ENCODE measurements at regions not wholly inside any gene's neighbourhood (a gene's known extent, or its start where the extent isn't known, plus 50 kb on each side); places are given as distances from the start of the nearest gene placed in this dataset.

DNA sequence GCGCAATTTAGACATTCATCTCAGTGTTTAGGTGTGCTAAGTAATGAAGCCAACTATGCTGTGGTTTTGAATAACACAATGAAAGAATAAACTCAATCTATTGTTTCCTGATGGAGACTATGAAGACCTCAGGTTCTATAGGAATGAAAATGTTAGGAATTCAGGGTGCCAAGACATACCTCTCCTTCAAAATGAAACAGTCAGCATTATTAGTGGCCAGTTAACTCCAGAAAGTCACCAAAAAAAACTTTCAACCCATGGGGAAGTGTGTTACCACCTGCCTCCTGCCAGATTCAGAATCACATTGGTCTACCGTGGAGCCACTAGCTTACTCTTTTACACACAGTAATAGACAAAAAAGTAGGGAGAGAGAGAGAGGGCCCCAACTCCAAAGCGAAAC is 352.9 kb downstream of the GABRG1 start:
- no peak for TF ChIP-seq EZH2 (IDR thresholded peaks at IDR 0.05)

DNA sequence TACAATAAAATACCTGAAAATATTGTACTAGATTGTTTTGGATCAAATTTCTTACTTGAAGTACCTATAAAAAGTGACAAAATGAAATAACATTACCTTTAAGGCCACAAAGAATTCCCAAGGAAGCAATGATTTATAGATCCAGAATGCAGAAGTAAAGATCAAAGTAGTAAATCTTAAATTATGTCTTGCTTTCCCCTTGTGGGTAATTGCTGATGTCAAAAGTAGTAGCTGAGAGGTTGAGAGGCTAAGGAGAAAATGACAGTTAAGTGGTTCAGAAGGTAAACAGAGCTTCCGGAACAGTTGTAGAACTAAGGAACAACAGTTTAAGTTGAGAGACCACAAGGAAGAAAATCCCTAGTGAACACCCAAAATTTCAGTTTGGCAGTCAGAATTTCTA is 358.3 kb downstream of the GABRG1 start:
- Histone ChIP-seq H3K9me3 (ENCODE audit: low read depth, low read length) (no peaks in the 10 kb centered on the region), H3K27ac (no peak overlapping the region), H3K4me3 (no peak overlapping the region), H3K9ac (ENCODE audit: insufficient read length) (no peak overlapping the region), H3K36me3 (ENCODE audit: insufficient read depth, low read length) (no peaks in the 10 kb centered on the region)
- TF ChIP-seq POLR2AphosphoS5 (IDR thresholded peaks at IDR 0.05; ENCODE audit: borderline replicate concordance, low read depth, low read length) (no peak), EZH2 (IDR thresholded peaks at IDR 0.05) (no peak), FOXP2 (optimal IDR thresholded peaks at IDR 0.05; ENCODE audit: control extremely low read depth, extremely low read length, insufficient read depth) (no peak)
- no peak for DNase-seq (ENCODE audit: low read depth, low spot score)

More for the DNA sequence above, 352.9 kb downstream of the GABRG1 start:
- H3K36me3 ChIP-seq (ENCODE audit: insufficient read depth, low read length) = no peaks in the 10 kb centered on the region
- DNase-seq (ENCODE audit: low read depth, low spot score) = no peak
- no peak overlapping the region for H3K4me3 ChIP-seq
- no peak overlapping the region for H3K27ac ChIP-seq
- H3K9ac ChIP-seq (ENCODE audit: insufficient read length) = no peak overlapping the region
- H3K9me3 ChIP-seq (ENCODE audit: low read depth, low read length) = no peaks in the 10 kb centered on the region

DNA sequence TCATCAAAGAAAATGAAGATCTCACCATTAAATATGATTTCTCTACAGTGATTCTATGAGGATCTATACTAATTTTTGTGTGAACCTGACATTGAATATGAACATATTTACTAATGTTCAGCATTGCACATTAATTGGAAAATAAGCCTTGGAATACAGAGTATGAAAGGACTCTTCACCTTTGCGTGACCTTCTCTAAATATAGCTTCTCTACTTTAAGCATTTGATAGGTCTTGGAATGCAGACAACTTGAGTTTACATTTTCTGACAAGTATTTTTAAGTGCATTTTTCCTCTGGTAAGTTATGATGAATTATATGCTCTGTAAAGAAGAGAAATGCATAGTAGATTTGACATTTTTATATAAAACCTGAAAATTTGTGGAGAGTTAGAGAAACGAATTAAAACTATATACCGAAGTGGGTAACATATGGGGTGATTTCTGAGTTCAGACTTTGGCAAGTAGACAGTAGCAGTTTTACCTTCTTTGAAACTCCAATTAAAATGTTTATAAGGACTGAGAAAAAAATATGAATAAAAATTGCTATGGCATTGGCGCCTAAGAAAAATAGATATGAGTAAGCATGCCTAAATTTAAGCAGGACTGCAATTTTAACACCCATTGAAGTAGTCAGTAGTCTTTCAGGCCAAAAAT is 371.9 kb downstream of the GABRG1 start:
- H3K9ac ChIP-seq (ENCODE audit: insufficient read length) = no peak overlapping the region
- no peak overlapping the region for H3K27ac ChIP-seq
- H3K9me3 ChIP-seq (ENCODE audit: low read depth, low read length) = no peaks in the 10 kb centered on the region
- TF ChIP-seq POLR2AphosphoS5 (IDR thresholded peaks at IDR 0.05; ENCODE audit: borderline replicate concordance, low read depth, low read length) (no peak), EZH2 (IDR thresholded peaks at IDR 0.05) (no peak), FOXP2 (optimal IDR thresholded peaks at IDR 0.05; ENCODE audit: control extremely low read depth, extremely low read length, insufficient read depth) (no peak)
- H3K36me3 ChIP-seq (ENCODE audit: insufficient read depth, low read length) = no peaks in the 10 kb centered on the region
- DNase-seq (ENCODE audit: low read depth, low spot score) = no peak
- no peak overlapping the region for H3K4me3 ChIP-seq

DNA sequence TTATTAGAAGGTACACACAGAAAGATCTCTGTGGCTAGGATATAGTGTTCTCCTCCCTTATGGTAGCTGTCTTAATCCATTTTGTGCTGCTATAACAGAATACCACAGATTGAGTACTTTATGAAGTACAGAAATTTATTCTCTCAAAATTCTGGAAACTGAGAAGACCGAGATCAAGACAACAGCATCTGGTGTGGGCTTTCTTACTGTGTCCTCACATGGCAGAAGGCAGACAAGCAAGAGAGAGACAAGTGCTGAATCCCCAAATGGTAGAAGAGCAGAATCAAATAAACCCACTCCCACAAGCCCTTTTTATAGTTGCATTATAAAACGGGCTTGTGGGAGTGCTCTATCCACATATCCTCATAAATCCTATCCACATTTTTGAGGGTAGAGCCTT is 373.1 kb downstream of the GABRG1 start:
- no peak overlapping the region for H3K27ac ChIP-seq
- H3K4me3 ChIP-seq = no peak overlapping the region
- DNase-seq (ENCODE audit: low read depth, low spot score) = no peak
- no peak overlapping the region for H3K9ac ChIP-seq (ENCODE audit: insufficient read length)
- no peaks in the 10 kb centered on the region for H3K9me3 ChIP-seq (ENCODE audit: low read depth, low read length)
- H3K36me3 ChIP-seq (ENCODE audit: insufficient read depth, low read length) = no peaks in the 10 kb centered on the region
- TF ChIP-seq FOXP2 (optimal IDR thresholded peaks at IDR 0.05; ENCODE audit: control extremely low read depth, extremely low read length, insufficient read depth) = no peak
- TF ChIP-seq POLR2AphosphoS5 (IDR thresholded peaks at IDR 0.05; ENCODE audit: borderline replicate concordance, low read depth, low read length) = no peak
- no peak for TF ChIP-seq EZH2 (IDR thresholded peaks at IDR 0.05)

DNA sequence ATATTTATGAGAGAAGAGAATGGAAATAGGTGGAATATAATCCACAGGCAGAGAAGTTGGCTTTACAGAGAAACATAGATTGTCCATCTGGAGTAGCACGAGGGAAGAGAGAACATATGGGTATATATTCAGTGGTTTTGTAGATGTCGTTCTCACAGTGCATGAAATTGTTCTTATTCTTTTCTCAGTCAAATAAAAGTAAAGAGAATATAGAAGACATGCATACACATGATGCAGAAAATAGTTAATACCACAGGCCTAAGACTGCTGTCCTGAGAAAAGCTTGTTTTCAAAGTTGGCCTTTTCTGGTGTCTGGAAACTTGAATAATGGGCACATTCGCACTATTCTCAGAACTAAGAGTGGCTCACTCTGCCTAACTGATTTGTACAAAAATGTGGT is 378.1 kb downstream of the GABRG1 start:
- no peak overlapping the region for H3K4me3 ChIP-seq
- TF ChIP-seq POLR2AphosphoS5 (IDR thresholded peaks at IDR 0.05; ENCODE audit: borderline replicate concordance, low read depth, low read length) (no peak), FOXP2 (optimal IDR thresholded peaks at IDR 0.05; ENCODE audit: control extremely low read depth, extremely low read length, insufficient read depth) (no peak), EZH2 (IDR thresholded peaks at IDR 0.05) (no peak)
- no peak for DNase-seq (ENCODE audit: low read depth, low spot score)
- H3K36me3 ChIP-seq (ENCODE audit: insufficient read depth, low read length) = no peaks in the 10 kb centered on the region
- no peaks in the 10 kb centered on the region; the same call in 1 of the 2 replicates for H3K9me3 ChIP-seq (ENCODE audit: low read depth, low read length)
- no peak overlapping the region for H3K27ac ChIP-seq
- no peak overlapping the region for H3K9ac ChIP-seq (ENCODE audit: insufficient read length)

DNA sequence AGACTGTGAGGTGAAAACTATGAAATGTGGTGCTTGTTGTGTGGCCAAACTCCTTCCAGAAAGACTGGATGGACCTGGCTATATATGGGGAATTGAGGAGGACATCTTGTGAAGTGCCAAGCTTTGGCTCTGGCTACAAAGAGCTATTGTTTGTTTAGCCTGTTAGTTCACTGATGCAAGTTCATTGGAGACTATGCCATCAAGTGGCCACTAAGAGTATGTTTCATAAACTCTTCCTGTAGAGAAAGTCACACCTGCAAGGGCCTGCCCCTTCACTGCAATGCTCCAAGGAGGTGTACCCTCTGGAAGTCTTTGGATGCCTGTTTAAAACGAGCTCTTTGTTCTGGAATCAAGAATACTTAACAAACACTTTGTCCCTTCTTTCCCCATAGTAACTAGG is 382.0 kb downstream of the GABRG1 start:
- no peaks in the 10 kb centered on the region; the same call in 1 of the 2 replicates for H3K9me3 ChIP-seq (ENCODE audit: low read depth, low read length)
- no peak overlapping the region for H3K27ac ChIP-seq
- H3K4me3 ChIP-seq = no peak overlapping the region
- no peaks in the 10 kb centered on the region for H3K36me3 ChIP-seq (ENCODE audit: insufficient read depth, low read length)
- no peak for DNase-seq (ENCODE audit: low read depth, low spot score)
- H3K9ac ChIP-seq (ENCODE audit: insufficient read length) = no peak overlapping the region
- TF ChIP-seq POLR2AphosphoS5 (IDR thresholded peaks at IDR 0.05; ENCODE audit: borderline replicate concordance, low read depth, low read length) (no peak), EZH2 (IDR thresholded peaks at IDR 0.05) (no peak), FOXP2 (optimal IDR thresholded peaks at IDR 0.05; ENCODE audit: control extremely low read depth, extremely low read length, insufficient read depth) (no peak)

DNA sequence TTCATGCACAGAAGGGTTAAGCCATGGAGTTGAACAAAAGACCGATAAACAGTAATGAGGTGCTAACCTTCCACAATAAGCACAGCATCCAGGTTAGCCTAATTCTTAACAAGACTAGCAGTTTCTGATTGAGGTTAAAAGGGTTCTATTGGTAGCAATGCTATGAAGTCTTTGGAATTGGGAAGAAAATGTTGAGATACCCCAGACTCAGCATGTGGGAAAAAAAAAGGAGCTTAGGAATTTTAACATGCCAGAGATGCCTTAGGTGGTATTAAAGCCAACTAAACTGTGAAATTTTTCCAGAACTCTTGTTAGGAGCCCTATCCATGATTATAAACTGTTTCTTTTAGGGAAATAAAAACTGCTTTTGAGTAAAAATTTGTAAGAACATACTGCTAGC is 391.7 kb downstream of the GABRG1 start:
- no peak overlapping the region for H3K27ac ChIP-seq
- TF ChIP-seq FOXP2 (optimal IDR thresholded peaks at IDR 0.05; ENCODE audit: control extremely low read depth, extremely low read length, insufficient read depth) (no peak), EZH2 (IDR thresholded peaks at IDR 0.05) (no peak), POLR2AphosphoS5 (IDR thresholded peaks at IDR 0.05; ENCODE audit: borderline replicate concordance, low read depth, low read length) (no peak)
- no peak overlapping the region for H3K9ac ChIP-seq (ENCODE audit: insufficient read length)
- H3K4me3 ChIP-seq = no peak overlapping the region
- DNase-seq (ENCODE audit: low read depth, low spot score) = no peak
- no peaks in the 10 kb centered on the region for H3K36me3 ChIP-seq (ENCODE audit: insufficient read depth, low read length)
- no peaks in the 10 kb centered on the region for H3K9me3 ChIP-seq (ENCODE audit: low read depth, low read length)

DNA sequence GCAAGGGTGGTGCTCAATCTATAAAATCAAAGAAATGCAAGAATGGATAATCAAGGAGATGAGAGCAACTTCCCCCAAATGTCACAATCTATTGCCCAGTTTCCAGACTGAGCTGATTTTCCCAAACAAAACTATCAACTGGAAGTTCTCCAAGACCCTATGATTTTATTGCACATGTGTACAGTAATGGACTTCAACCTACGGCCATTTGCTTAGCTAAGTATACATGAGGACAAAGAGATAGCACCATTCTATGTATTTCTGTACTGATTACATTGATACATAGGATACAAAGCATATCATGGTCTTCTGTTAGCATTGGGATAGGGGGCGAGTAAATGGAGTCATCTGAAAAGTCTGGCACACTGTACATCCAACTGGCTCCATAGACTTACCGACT is 407.8 kb downstream of the GABRG1 start:
- TF ChIP-seq POLR2AphosphoS5 (IDR thresholded peaks at IDR 0.05; ENCODE audit: borderline replicate concordance, low read depth, low read length) (no peak), FOXP2 (optimal IDR thresholded peaks at IDR 0.05; ENCODE audit: control extremely low read depth, extremely low read length, insufficient read depth) (no peak), EZH2 (IDR thresholded peaks at IDR 0.05) (no peak)
- Histone ChIP-seq H3K9me3 (ENCODE audit: low read depth, low read length) (no peaks in the 10 kb centered on the region), H3K27ac (no peak overlapping the region), H3K4me3 (no peak overlapping the region), H3K9ac (ENCODE audit: insufficient read length) (no peak overlapping the region), H3K36me3 (ENCODE audit: insufficient read depth, low read length) (no peaks in the 10 kb centered on the region)
- DNase-seq (ENCODE audit: low read depth, low spot score) = no peak

DNA sequence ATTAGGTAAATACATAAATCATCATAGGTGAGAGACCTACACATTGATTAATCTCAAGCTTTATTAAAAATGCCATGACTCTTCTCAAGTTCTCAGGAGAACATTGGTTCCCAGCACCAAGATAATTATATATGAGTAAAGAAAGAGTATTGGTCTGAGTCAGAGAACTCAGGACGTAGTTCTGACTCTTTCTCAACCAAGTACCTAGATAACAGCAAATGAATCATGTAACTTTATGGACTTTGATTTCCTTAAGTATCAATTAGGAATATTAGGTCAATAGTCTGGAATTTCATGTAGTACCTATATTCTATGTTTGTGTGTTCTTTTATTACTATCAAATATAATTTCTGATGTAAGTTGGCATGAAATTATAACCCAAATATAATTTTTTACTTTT is 409.9 kb downstream of the GABRG1 start:
- Histone ChIP-seq H3K36me3 (ENCODE audit: insufficient read depth, low read length) (no peaks in the 10 kb centered on the region), H3K27ac (no peak overlapping the region), H3K9ac (ENCODE audit: insufficient read length) (no peak overlapping the region), H3K9me3 (ENCODE audit: low read depth, low read length) (no peaks in the 10 kb centered on the region), H3K4me3 (no peak overlapping the region)
- DNase-seq (ENCODE audit: low read depth, low spot score) = no peak
- no peak for TF ChIP-seq EZH2 (IDR thresholded peaks at IDR 0.05)
- no peak for TF ChIP-seq POLR2AphosphoS5 (IDR thresholded peaks at IDR 0.05; ENCODE audit: borderline replicate concordance, low read depth, low read length)
- no peak for TF ChIP-seq FOXP2 (optimal IDR thresholded peaks at IDR 0.05; ENCODE audit: control extremely low read depth, extremely low read length, insufficient read depth)
